ENCODE measurements at regions not wholly inside any gene's neighbourhood (a gene's known extent, or its start where the extent isn't known, plus 50 kb on each side); places are given as distances from the start of the nearest gene placed in this dataset.

GRCh38 chr13:61358599-61358998, 57.0 kb downstream of the PCDH20 start:
- Histone ChIP-seq H3K4me3 (ENCODE audit: low read length) (no peak overlapping the region), H3K9me3 (ENCODE audit: control insufficient read depth in 2 of 3, low read length in 3 of 3) (no peaks in the 10 kb centered on the region), H3K27ac (ENCODE audit: low read depth, low read length) (no peak overlapping the region), H3K36me3 (ENCODE audit: control insufficient read depth in 2 of 3, insufficient read depth in 3 of 3, low read length in 3 of 3) (no peaks in the 10 kb centered on the region), H3K4me1 (ENCODE audit: control insufficient read depth in 2 of 2, insufficient read depth in 2 of 2, low read length in 2 of 2) (no peaks in the 10 kb centered on the region), H3K27me3 (ENCODE audit: control insufficient read depth in 2 of 2, insufficient read depth in 2 of 2, low read length in 2 of 2) (no peaks in the 10 kb centered on the region)
- no peak overlapping the region for H3K27ac Mint-ChIP-seq
- no peak overlapping the region for H3K4me3 Mint-ChIP-seq
- no peaks in the 10 kb centered on the region for H3K27me3 Mint-ChIP-seq
- CTCF ChIA-PET, result no interaction called here
- H3K9me3 Mint-ChIP-seq, result peaks cover 0 to 14% (median 4%) of the 10 kb centered on the region in 11 donors
- H3K36me3 Mint-ChIP-seq, result no peaks in the 10 kb centered on the region
- POLR2A ChIA-PET, result no interaction called here
- no peak for ATAC-seq
- intact Hi-C loops (cut with micrococcal nuclease), result no loop called here
- no peak for DNase-seq
- H3K4me1 Mint-ChIP-seq, result no peaks in the 10 kb centered on the region

- intact Hi-C loops (cut with micrococcal nuclease), result no loop called here
- no peaks in the 10 kb centered on the region for H3K36me3 ChIP-seq (ENCODE audit: control insufficient read depth in 2 of 3, insufficient read depth in 3 of 3, low read length in 3 of 3)
Measured at GRCh38 chr13:61350341-61350740, 65.3 kb downstream of the PCDH20 start.

GRCh38 chr13:61339054-61339621, 76.5 kb downstream of the PCDH20 start:
- Histone ChIP-seq H3K36me3 (ENCODE audit: control insufficient read depth in 2 of 3, insufficient read depth in 3 of 3, low read length in 3 of 3) (no peaks in the 10 kb centered on the region), H3K27ac (ENCODE audit: low read depth, low read length) (no peak overlapping the region), H3K4me3 (ENCODE audit: low read length) (no peak overlapping the region), H3K27me3 (ENCODE audit: control insufficient read depth in 2 of 2, insufficient read depth in 2 of 2, low read length in 2 of 2) (no peaks in the 10 kb centered on the region), H3K9me3 (ENCODE audit: control insufficient read depth in 2 of 3, low read length in 3 of 3) (no peaks in the 10 kb centered on the region), H3K4me1 (ENCODE audit: control insufficient read depth in 2 of 2, insufficient read depth in 2 of 2, low read length in 2 of 2) (no peaks in the 10 kb centered on the region)
- ChIA-PET POLR2A (no interaction called here), CTCF (no interaction called here)
- DNase-seq, result no peak
- H3K4me1 Mint-ChIP-seq, result no peaks in the 10 kb centered on the region
- intact Hi-C loops (cut with micrococcal nuclease), result no loop called here
- H3K27me3 Mint-ChIP-seq, result no peaks in the 10 kb centered on the region
- H3K4me3 Mint-ChIP-seq, result no peak overlapping the region
- H3K27ac Mint-ChIP-seq, result no peak overlapping the region
- ATAC-seq, result no peak
- H3K36me3 Mint-ChIP-seq, result no peaks in the 10 kb centered on the region
- peaks cover 0 to 15% (median 1%) of the 10 kb centered on the region in 11 donors for H3K9me3 Mint-ChIP-seq

More at GRCh38 chr13:61350341-61350740, 65.3 kb downstream of the PCDH20 start:
- H3K4me1 Mint-ChIP-seq, result no peaks in the 10 kb centered on the region
- no peaks in the 10 kb centered on the region for H3K36me3 Mint-ChIP-seq
- H3K4me3 Mint-ChIP-seq, result no peak overlapping the region
- H3K27me3 Mint-ChIP-seq, result no peaks in the 10 kb centered on the region
- no peak for DNase-seq
- no peaks in the 10 kb centered on the region for H3K4me1 ChIP-seq (ENCODE audit: control insufficient read depth in 2 of 2, insufficient read depth in 2 of 2, low read length in 2 of 2)
- no peaks in the 10 kb centered on the region for H3K9me3 ChIP-seq (ENCODE audit: control insufficient read depth in 2 of 3, low read length in 3 of 3)
- H3K27me3 ChIP-seq (ENCODE audit: control insufficient read depth in 2 of 2, insufficient read depth in 2 of 2, low read length in 2 of 2), result no peaks in the 10 kb centered on the region
- no peak for ATAC-seq
- H3K4me3 ChIP-seq (ENCODE audit: low read length), result no peak overlapping the region
- peaks cover 0 to 18% (median 5%) of the 10 kb centered on the region in 11 donors for H3K9me3 Mint-ChIP-seq
- POLR2A ChIA-PET, result no interaction called here
- H3K27ac Mint-ChIP-seq, result no peak overlapping the region
- H3K27ac ChIP-seq (ENCODE audit: low read depth, low read length), result no peak overlapping the region
- CTCF ChIA-PET, result no interaction called here

DNA sequence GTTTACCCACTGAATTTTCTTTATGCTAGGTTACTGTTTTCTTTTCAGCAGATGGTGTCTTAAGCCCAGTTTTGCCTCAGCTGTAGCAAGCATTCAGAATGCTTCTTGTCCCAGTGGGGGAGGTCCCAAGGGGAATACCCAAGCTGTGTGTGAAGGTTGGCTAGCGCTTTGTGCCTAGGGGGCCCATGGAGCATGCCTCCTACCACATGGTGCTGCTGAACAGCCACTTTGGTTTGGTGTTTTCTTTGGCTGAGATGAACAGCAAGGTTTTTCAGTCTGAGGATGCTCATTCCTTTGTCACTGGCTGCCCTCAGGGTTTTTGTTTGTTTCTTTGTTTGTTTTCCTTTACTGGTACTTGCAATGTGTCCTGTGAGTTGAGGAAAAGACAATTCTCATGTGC, 99.0 kb downstream of the PCDH20 start:
- Histone ChIP-seq H3K4me1 (ENCODE audit: control insufficient read depth in 2 of 2, insufficient read depth in 2 of 2, low read length in 2 of 2) (no peaks in the 10 kb centered on the region), H3K27me3 (ENCODE audit: control insufficient read depth in 2 of 2, insufficient read depth in 2 of 2, low read length in 2 of 2) (no peaks in the 10 kb centered on the region), H3K27ac (ENCODE audit: low read depth, low read length) (no peak overlapping the region), H3K4me3 (ENCODE audit: low read length) (no peak overlapping the region), H3K9me3 (ENCODE audit: control insufficient read depth in 2 of 3, low read length in 3 of 3) (peaks cover 0 to 3% (median 0%) of the 10 kb centered on the region in 3 experiments), H3K36me3 (ENCODE audit: control insufficient read depth in 2 of 3, insufficient read depth in 3 of 3, low read length in 3 of 3) (no peaks in the 10 kb centered on the region)
- H3K9me3 Mint-ChIP-seq, result peaks cover 0 to 30% (median 4%) of the 10 kb centered on the region in 11 donors
- no peak overlapping the region for H3K27ac Mint-ChIP-seq
- intact Hi-C loops (cut with micrococcal nuclease), result no loop called here
- POLR2A ChIA-PET, result no interaction called here
- no peak for ATAC-seq
- H3K27me3 Mint-ChIP-seq, result no peaks in the 10 kb centered on the region
- no peak overlapping the region for H3K4me3 Mint-ChIP-seq
- CTCF ChIA-PET, result no interaction called here
- no peaks in the 10 kb centered on the region for H3K36me3 Mint-ChIP-seq
- H3K4me1 Mint-ChIP-seq, result no peaks in the 10 kb centered on the region
- no peak for DNase-seq

- intact Hi-C loops (cut with micrococcal nuclease), result no loop called here
- no peak overlapping the region for H3K27ac Mint-ChIP-seq
- DNase-seq (no peak), ATAC-seq (no peak)
- H3K9me3 ChIP-seq (ENCODE audit: control insufficient read depth in 2 of 3, low read length in 3 of 3), result no peaks in the 10 kb centered on the region
- peaks cover 0 to 10% (median 4%) of the 10 kb centered on the region in 11 donors for H3K9me3 Mint-ChIP-seq
- H3K27me3 ChIP-seq (ENCODE audit: control insufficient read depth in 2 of 2, insufficient read depth in 2 of 2, low read length in 2 of 2), result no peaks in the 10 kb centered on the region
- H3K4me1 Mint-ChIP-seq, result no peaks in the 10 kb centered on the region
- no peak overlapping the region for H3K4me3 ChIP-seq (ENCODE audit: low read length)
- POLR2A ChIA-PET, result no interaction called here
- H3K27me3 Mint-ChIP-seq, result no peaks in the 10 kb centered on the region
- H3K36me3 ChIP-seq (ENCODE audit: control insufficient read depth in 2 of 3, insufficient read depth in 3 of 3, low read length in 3 of 3), result no peaks in the 10 kb centered on the region
- H3K36me3 Mint-ChIP-seq, result no peaks in the 10 kb centered on the region
- H3K4me3 Mint-ChIP-seq, result no peak overlapping the region
- no peaks in the 10 kb centered on the region for H3K4me1 ChIP-seq (ENCODE audit: control insufficient read depth in 2 of 2, insufficient read depth in 2 of 2, low read length in 2 of 2)
- CTCF ChIA-PET, result no interaction called here
- no peak overlapping the region for H3K27ac ChIP-seq (ENCODE audit: low read depth, low read length)
Measured at GRCh38 chr13:61294467-61295191, 121.0 kb downstream of the PCDH20 start.

- peaks cover 0 to 8% (median 3%) of the 10 kb centered on the region in 11 donors for H3K9me3 Mint-ChIP-seq
- Histone ChIP-seq H3K27ac (ENCODE audit: low read depth, low read length) (no peak overlapping the region), H3K4me3 (ENCODE audit: low read length) (no peak overlapping the region), H3K4me1 (ENCODE audit: control insufficient read depth in 2 of 2, insufficient read depth in 2 of 2, low read length in 2 of 2) (no peaks in the 10 kb centered on the region), H3K27me3 (ENCODE audit: control insufficient read depth in 2 of 2, insufficient read depth in 2 of 2, low read length in 2 of 2) (no peaks in the 10 kb centered on the region), H3K36me3 (ENCODE audit: control insufficient read depth in 2 of 3, insufficient read depth in 3 of 3, low read length in 3 of 3) (no peaks in the 10 kb centered on the region), H3K9me3 (ENCODE audit: control insufficient read depth in 2 of 3, low read length in 3 of 3) (no peaks in the 10 kb centered on the region)
- ChIA-PET POLR2A (no interaction called here), CTCF (no interaction called here)
- no peak for DNase-seq
- no peaks in the 10 kb centered on the region for H3K4me1 Mint-ChIP-seq
- H3K27ac Mint-ChIP-seq, result no peak overlapping the region
- H3K36me3 Mint-ChIP-seq, result no peaks in the 10 kb centered on the region
- no peaks in the 10 kb centered on the region for H3K27me3 Mint-ChIP-seq
- intact Hi-C loops (cut with micrococcal nuclease), result no loop called here
- no peak overlapping the region for H3K4me3 Mint-ChIP-seq
- ATAC-seq, result no peak
Measured at GRCh38 chr13:61286148-61286745, 129.4 kb downstream of the PCDH20 start.
